Amniotic epithelial cell (primary cell): ENCODE measurements at regions not wholly inside any gene's neighbourhood (a gene's known extent, or its start where the extent isn't known, plus 50 kb on each side); places are given as distances from the start of the nearest gene placed in this dataset.

Experiments used
- DNase-seq: peaks from one replicate; pipeline ENCODE4 v3.0.0-alpha.2; 2010; ENCODE audit warnings: low read depth

DNA sequence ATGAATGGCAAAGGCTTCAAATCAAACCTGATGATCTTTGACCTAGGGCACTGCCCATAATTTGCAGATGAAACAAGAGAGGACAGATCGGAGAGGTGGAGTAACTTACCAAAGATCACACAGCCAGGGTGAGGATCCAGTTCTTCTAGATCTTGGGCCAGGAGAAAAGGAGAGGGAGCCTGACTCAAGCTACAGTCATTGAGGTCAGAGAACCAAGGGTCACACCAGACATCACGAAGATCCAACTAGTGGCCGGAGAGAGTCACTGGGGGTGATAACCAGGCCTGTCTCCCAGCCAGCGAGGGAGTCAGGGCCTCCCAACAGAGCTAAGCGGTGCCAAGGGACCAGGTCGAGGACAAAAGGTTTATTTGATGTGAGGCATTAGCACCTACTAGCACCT lies 115.0 kb downstream of the RIPK4 start:
- no peak for DNase-seq

DNA sequence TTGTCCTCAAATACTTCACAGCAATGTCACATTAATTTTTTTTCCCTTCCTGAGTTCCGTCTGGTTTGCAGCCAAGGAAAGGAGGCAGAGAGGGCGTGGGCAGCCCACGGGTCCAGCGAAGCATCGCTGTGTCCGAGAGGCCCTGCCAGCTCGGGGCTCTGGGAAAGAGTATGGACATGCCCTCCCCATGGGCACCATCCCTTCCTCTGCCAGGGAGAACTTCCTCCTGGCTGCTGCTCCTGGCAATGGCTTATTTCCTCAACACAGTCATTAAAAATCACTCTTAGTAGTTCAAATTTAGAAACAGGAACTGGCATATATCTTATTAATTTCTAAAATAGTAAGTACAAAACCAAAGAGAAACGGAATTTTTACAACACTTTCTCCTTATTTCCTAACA lies 115.4 kb downstream of the RIPK4 start:
- DNase-seq, result no peak

DNA sequence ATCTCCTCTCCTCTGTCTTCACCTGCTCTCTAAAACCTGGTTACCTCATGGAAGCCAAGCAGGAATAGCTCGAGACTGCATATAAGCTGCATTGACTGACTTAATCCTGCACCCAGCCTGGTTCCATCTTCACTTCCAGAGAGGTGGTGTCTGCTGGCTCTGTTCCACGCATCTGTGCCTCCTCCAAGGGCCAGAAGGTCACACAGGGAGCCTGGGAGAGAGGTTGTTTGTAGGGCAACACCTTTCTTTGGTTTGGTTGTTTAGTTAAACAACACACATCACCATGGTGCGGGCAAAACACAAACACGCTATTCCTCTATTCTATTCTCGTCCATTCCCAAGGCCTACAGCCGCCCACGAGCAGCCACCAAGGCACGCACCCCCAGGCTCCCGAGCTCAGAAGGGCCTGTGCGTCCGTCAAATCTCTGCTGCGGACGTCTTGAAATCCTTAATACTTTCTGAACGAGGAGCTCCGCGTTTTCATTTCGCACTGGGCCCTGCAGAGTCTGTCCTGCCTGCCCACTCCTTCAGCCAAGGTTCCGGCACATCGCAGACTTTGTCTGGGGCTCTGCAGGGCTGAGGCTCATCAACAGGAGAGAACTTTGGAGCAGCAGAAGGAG lies 116.2 kb downstream of the RIPK4 start:
- DNase-seq, result no peak

DNA sequence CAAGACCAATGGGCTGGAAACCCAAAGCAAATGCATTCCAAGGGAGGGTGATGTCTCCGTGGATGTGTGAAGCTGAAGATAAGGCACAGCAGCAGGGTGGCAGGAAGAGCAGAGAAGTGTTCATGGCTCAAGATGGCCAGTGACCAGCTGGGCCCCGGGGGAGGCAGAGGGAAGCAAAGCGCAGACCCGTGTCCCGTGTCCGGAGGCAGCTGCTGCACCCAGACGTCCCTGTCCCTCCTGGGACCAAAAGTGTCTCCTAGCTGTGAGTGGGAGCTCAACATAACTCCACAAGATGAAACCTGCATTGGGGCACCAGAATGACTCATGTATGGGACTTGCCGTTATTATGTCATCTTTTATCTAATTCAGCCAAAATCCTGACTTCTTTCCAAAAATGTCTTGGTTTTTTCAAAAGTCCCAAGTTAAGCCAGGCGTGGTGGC lies 118.2 kb downstream of the RIPK4 start:
- DNase-seq, result peak; percentile 55

DNA sequence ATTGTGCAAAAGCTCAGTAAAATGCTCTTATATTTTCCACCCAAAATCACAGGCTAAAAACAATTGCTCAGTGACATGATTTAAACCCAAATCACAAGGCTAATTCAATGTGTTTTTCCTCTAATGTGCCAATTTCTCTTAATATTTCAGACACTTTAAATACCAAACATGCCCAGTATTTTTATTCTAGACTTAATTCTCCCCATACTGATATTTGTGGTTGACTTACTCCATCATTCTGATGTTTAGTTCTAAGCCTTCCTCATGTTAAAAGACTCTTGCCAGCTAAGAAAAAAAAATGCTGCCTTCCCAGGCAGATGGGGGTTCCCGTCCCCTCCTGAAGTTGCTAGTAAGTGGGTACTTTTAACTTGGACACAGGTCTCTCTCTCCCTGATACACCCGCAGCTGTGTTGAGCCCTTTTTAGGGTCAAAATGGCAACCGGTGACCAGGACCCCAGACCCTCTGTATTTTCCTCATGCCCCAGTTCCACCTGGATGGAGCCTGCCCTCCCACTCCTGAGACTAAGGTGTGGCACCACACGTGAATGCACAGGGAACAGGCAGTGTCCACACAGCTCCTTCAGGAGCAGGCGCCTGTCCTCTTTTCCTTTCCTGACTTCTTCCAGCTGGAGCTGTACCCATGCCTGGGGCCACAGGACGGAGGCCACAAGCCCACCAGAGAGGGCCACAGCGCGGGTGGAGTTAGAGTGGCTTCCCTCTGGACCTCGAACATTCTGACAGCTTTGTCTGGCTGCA lies 118.9 kb downstream of the RIPK4 start:
- no peak for DNase-seq

DNA sequence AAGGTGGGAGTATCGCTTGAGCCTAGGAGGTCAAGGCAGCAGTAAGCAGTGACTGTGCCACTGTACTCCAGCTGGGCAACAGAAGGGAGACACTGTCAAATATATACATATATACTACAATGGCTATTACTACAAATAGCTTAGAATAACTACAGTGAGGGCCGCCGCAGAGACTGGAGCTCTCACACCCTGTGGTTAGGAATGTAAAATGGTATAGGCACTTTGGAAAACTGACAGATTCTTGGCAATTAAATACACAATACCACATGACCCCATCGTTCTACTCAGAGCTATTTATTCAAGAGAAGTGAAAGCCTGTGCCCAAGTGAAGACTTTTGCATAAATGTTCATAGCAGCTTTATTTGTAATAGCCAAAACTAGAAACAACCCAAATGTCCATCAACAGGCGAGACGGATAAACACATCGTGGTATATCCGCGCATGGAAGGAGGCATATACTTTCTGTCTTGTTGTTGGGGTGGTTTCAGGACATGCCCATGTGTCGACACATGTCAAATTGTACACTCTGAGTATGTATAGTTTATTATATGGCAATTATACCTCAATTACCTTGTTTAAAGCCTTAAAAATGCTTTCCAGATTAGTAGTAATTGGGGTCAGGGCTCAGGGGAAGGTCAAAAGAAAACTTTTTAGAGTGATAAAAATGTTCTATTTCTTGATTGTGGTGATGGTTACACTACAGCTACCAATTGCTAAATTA lies 123.4 kb downstream of the RIPK4 start:
- DNase-seq, result peak; percentile 11

DNA sequence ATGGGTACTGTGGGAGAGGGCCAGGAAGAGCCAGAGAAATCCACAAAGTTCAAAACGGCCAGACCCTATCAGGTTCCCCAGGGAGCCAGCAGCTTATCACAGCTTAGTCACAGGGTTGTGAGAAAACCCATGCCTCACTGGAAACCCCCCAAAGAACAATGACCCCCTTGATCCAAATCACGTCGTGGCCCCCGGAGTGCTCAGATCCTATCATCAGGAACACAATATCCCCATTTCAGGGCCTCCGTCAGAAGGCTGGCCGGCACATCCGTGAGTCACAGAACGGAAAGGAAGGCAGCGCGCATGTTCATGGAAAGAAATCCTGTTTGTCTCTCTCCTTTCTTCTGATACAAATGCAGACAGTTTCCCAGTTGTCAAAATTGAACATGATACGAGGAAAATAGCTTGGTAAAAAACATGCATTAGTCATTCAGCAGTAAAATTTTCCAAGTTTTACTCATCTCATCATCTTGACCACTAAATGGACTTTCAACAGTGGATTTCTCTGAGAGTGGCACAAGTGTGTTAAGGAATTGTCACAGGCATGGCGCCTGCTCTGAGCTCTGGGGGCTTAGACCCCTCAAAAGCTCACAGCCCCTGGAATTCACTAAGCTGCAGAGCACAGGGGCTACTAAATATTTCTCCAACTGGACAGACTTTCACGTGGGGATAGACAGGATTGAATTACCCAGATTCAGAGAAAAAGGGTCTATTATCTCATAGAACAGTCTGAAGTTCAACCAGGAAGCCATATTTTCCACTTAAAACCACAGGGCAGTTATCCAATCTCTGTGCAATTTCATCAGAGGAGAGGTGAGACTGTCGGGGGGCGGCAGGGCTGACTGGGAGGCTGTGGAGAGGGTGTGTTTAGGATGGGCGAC lies 124.8 kb downstream of the RIPK4 start:
- DNase-seq, result peak; percentile 95

DNA sequence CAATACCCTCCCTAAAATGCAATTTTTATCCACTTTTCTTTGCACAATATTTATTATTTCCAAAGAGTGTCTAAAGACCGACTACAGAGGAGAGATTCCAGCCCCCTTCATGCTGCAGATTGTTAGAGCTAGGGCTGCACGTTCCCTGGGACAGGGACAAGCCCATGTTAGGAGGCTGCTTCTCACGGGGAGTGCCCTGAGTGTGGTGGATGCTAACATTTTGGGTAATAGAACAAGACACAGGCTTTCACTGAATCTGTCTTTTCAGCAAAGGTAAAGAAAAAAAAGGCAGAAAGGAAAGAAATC lies 125.4 kb downstream of the RIPK4 start:
- DNase-seq, result no peak

DNA sequence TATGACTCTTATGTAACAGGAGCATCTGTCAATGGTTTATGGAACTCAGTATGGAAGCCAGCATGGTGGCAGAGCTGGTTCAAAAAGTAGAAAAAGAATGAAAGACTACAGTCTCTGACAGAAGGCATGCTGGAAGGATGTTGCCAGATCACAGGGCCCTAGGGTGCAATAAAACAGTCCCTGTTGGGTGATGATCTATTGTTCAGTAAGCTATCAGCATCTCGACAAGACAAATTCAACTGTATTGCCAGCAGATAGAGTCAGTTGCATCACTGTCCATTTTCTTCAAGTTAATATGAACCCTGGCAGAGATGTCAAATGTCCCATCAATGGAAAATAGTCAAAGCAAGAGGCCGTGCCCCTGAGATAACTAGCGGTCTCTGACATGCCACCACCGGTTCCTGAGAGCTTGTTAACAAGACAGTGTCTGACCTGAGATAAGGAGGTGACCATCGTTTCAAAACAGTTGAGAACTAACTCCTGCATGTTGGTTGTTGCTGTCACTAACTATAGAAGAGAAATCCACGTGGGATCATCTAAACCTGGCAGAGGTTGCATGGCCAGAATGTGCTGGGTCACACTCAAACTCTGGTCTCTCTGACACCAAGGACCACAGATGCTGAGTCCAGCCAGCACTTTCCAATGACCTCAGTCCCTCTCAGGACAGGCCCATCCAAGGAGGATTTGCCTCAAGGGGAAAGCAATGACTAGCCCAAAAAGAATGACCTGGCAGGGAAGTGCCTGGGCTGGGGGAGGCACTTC lies 125.9 kb downstream of the RIPK4 start:
- DNase-seq, result peak; percentile 34

DNA sequence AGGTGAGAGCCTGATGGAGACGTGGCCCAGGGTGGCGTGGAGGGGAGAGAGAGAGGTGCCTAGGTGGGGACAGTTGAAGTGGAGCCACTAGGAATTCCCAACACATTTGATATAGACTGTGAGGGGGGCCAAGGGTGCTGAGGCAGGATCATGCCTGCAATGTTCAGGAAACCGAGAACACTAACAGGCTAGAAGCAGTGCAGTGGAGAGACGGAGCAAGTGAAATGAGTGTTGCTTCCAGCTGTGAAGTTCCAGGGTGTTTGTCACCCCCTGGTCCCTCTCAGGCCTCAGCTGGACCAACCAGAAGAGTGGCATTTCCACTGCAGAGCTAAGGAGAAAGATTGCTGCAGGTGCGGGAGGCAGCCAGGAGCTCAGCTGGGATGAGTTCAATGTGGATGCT lies 127.1 kb downstream of the RIPK4 start:
- DNase-seq, result no peak

DNA sequence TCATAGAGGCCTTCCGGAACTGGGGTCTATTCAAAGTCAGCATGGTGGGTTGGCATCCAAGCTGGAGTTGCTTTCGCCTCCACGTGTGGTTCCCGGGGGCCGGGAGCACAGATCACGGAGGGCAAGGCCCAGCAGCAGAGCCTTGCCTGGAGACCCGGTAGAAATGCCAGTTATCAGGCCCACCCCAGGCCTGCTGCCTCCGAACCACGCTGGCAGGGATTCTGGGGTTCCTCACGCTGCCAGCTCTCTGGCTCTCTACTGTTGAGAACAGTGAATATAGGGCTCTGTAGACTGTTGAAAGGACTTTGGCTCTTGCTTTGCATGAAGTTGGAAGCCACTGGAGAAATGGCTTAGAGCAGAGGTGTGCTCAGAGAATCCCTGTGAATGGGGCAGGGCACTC lies 127.5 kb downstream of the RIPK4 start:
- DNase-seq, result no peak

DNA sequence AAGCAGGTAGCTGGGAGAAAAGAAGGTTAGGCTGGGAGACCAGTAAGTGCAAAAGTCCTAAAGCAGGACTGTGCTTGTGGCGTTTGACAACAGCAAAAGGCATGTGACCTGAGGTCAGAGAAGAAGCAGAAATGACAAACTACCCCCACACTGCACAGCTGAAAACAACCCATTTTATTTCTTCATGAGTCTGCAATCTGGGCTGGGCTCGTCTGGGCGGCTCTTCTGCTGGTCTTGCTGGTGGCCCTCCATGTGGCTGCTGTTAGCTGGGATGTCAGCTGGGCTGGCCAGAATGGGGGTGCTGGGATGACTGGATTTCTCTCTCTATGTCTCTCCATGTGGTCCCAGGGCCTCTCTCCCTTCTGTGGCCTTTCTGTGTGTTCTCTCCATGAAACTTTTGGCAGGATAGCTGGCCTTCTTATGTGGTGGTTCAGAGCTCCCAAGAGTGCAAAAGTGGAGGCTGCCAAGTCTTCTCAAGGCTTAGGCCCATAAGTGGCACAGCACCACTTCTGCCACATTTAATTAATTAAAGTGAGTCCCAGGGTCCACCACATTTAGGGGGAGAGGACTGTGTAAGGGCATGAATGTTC lies 128.6 kb downstream of the RIPK4 start:
- DNase-seq, result no peak

DNA sequence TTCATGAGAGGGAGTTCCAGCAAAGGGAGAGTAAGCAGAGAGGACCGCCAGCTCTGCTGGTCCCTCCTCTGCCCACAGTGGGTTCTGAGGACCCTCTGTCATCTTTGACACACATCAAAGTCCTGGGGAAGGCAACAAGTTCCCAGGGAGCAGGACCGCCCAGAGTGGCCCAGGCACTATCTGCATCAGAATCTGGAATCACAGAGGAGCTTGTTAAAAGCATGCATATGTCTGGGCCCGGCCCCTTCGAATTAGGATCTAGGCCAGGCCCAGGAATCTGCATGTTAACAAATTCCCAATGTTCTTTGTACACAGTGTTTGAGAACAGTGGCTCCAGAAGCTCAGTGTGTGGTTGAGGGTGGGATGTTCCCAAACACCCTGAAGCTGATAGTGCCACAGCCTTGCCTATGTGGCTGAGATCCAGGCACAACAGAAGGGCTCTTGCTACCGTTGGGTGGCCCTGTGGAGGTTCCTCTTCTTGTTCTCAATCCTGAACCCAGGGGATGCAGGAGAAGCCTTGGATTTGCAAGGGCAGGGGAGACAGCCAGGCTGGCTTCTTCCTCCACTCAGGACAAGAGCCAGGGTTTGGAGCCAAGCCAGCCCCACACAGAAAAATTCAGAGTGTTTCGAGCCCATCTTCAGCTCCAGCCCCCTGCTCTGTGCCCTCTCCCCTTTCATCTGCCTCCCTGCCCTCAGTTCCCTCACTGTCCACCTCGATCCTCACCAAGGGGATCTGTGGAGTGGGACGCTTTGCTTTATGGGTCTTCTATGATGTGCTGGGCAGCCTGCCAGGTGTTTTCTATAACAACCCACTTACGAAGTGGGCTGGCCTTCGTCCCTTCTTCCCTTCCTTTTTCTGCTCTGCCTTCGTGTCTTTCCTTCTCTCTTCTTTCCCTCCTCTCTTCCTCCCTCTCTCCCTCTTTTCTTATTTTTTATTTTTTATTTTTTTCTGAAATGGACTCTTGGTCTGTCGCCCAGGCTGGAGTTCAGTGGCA lies 129.0 kb upstream of the TMPRSS2 start:
- no peak for DNase-seq

DNA sequence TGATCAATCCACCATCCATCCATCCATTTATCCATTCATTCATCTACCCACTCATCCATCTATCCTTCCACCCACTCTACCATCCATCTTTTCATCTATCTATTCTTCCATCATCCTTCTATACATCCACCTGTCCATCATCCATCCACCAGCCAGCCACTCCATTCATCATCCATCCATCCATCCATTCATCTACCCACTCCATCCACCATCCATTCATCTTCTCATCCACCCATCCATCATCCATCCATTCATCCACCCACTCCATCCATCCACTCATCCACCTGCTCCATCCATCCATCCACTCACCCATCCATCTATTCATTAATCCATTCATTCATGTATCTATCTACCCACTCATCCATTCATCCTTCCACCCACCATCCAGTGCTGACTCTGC lies 127.9 kb upstream of the TMPRSS2 start:
- DNase-seq, result no peak

DNA sequence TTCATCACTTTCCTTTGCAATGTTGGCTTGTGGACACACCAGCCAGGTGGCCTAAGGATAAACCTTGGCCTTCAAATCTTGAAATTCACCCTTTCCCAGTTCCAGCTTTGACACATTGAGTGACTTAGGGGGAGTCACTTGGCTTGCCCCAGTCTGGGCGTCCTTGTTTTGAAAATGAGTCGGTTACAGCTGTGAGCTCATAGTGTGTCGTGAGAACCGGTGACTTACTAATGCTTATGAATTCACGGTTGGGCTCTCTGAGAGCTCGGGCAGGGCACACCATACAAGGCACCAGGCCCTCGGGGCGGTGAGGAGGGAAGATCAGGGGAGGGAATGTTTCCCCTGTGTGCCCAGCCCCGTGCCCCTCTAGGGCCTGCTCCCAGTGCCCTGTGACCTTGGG lies 126.9 kb upstream of the TMPRSS2 start:
- DNase-seq, result no peak

DNA sequence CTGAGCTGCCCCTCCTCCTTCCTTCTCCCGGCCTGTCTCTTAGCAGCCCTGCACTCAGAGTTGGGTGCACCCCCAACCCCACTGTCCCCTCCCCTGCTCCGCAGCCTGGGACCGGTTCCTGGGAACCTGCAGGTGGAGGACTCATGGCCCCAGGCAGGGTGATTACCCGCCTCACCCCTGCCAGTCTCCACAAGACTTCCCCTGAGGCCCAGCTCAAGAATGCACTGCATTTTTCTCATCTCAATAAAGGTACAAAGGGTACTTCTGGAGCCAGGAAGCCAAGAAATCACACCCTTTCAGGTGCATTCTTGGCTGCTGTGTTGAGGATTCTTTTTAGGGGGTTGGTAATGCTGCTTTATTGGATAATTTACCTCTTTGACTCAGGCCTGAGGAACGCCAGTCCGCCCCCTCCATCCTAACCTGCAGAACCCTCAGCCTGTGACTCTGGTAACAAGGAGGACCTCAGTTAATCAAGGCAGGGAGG lies 126.3 kb upstream of the TMPRSS2 start:
- DNase-seq, result no peak

DNA sequence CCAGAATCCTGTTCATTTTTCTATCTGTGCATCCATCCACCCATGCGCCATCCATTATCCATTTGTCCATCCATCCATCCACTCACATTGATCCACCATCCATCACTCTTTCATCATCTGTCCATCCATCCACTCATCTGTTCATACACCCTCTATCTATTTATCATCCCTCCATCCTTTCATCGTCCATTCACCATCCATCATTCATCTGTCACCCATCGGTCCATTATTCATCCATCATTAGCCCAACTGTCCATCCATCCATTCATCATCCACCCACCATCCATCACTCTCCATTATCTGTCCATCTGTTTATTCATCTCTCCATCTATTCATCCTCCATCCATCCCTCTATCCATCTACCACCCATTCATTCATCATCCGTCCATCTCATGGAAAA lies 125.7 kb upstream of the TMPRSS2 start:
- DNase-seq, result no peak

DNA sequence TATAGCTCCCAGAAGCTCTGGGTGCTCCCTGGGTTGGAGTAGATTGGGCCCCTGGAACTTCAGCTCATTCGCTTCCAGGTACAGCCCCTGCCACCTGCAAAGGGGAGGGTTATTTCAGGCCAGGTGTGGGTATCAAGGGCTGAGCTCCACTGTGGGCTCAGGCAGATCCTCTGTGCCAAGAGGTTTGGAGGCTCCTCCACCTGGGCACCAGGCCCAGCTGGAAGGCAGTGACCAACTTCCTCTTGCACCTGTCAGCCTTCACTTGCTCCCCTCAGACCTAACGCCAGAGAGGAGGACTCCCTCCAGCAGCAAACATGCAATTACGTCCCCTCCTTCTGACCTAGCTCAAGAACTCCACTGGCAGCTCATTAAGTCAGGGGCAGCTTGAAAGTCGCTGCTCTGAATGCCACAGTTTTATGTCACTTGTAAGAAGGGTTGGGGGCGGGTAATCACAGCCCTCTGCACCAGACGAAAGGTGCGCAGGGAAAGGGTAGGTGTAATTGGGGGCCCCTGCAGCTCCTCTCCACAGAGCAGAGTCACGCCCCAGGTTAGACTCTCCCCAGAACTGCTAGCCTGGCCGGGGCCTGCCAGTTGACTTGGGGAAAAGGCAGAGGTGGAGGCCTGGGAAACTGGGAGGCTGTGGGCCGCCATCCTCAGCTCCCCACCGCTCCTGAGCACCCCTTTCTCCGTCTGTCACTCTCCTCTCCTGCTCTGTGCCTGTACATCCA lies 125.0 kb upstream of the TMPRSS2 start:
- DNase-seq, result no peak
